HG03135 (cell line): ENCODE measurements at regions not wholly inside any gene's neighbourhood (a gene's known extent, or its start where the extent isn't known, plus 50 kb on each side); places are given as distances from the start of the nearest gene placed in this dataset.
"Not testable (repeated sequence)": the region's sequence is repeated elsewhere in the genome, so short reads cannot be mapped to it uniquely, and the experiment has no call there.

Source experiments
- ATAC-seq: cut with Tn5 transposase; IDR thresholded peaks from one replicate; pipeline ENCODE4 v1.9.1; 2021; ENCODE audit warnings: mild to moderate bottlenecking, moderate library complexity; ENCODE audit not compliant: unreplicated experiment

GRCh38 chrX:63285375-63285774 is 65.8 kb downstream of the SPIN4 start:
- no peak for ATAC-seq

- ATAC-seq, result no peak
Observed at GRCh38 chrX:63284659-63285058, 66.5 kb downstream of the SPIN4 start.

DNA sequence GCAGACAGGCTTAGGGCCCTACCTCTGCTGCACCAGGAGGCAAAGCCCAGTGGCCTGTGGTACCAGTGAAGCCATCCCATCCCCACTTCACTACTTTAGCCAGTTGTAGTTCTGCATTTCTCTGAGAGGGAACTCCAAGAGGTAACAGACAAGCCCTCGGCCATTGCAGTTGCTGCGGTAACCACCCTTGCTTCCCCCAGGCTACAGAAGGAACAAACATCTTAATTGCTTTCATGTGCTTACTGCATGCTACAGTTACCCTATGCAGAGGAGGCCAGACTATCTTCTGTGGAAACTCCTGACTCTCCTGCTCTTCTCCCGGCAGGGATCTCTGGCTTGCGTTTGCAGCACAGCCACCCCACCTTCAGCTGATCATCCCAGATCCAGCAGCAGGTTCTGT is 67.8 kb downstream of the SPIN4 start:
- ATAC-seq, result no peak

GRCh38 chrX:63282828-63283227 is 68.3 kb downstream of the SPIN4 start:
- no peak for ATAC-seq

GRCh38 chrX:63282077-63282476 is 69.1 kb downstream of the SPIN4 start:
- no peak for ATAC-seq

- ATAC-seq, result no peak
Observed at GRCh38 chrX:63281465-63281864, 69.7 kb downstream of the SPIN4 start.

GRCh38 chrX:63277394-63277793 is 73.7 kb downstream of the SPIN4 start:
- ATAC-seq, result not testable (repeated sequence)

GRCh38 chrX:63275127-63275526 is 76.0 kb downstream of the SPIN4 start:
- no peak for ATAC-seq

DNA sequence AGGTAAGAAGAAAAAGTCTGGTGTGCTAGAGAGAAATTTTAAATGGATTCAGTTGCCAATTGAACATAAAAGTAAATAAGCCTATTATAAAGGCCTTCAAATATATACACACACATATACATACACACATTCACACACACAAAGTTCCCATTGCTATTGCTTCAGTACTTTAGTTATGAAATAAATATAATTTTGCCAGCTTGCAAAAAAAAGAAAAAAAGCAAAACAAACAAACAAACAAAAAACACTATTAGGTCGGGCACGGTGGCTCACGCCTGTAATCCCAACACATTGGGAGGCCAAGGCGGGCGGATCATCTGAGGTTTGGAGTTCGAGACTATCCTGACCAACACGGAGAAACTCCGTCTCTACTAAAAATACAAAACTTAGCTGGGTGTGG is 80.3 kb downstream of the SPIN4 start:
- no peak for ATAC-seq

- ATAC-seq, result no peak
Observed at GRCh38 chrX:63258144-63258543, 93.0 kb downstream of the SPIN4 start.

DNA sequence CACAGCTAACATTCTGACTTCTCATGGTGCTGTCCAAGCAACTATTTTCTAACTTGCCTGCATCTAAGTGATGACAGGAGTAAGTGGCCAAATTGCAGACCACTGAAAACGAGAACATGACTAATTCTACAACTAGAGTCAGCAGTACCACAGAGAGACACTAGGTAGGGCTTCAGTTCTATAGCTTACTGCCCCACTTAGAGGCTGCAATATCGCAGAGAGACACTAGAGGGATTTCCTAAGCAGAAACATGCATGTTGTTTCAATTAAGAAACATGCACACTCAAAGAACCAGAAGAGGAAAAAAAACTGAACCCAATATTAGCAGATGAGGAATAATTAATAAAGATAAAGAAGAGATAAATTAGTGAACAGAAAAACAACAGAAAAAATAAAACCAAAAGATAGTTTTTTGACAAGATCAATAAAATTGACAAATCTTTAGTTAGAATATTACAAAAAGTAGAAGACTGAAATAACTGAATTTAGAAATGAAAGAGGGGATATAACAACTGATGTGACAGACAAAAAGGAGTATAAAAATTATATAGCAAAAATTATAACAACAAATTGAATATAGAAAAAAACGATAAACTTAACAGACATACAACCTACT is 100.8 kb downstream of the SPIN4 start:
- peak; percentile 100 for ATAC-seq

GRCh38 chrX:63242689-63243088 is 108.4 kb downstream of the SPIN4 start:
- not testable (repeated sequence) for ATAC-seq

GRCh38 chrX:63235963-63236362 is 115.2 kb downstream of the SPIN4 start:
- ATAC-seq, result not testable (repeated sequence)

GRCh38 chrX:63233013-63233412 is 118.1 kb downstream of the SPIN4 start:
- not testable (repeated sequence) for ATAC-seq

GRCh38 chrX:63218202-63218601 is 132.9 kb downstream of the SPIN4 start:
- not testable (repeated sequence) for ATAC-seq

GRCh38 chrX:63217549-63217948 is 133.6 kb downstream of the SPIN4 start:
- ATAC-seq, result not testable (repeated sequence)

GRCh38 chrX:63209645-63210044 is 141.5 kb downstream of the SPIN4 start:
- not testable (repeated sequence) for ATAC-seq

- ATAC-seq, result not testable (repeated sequence)
Observed at GRCh38 chrX:63209128-63209527, 142.0 kb downstream of the SPIN4 start.

DNA sequence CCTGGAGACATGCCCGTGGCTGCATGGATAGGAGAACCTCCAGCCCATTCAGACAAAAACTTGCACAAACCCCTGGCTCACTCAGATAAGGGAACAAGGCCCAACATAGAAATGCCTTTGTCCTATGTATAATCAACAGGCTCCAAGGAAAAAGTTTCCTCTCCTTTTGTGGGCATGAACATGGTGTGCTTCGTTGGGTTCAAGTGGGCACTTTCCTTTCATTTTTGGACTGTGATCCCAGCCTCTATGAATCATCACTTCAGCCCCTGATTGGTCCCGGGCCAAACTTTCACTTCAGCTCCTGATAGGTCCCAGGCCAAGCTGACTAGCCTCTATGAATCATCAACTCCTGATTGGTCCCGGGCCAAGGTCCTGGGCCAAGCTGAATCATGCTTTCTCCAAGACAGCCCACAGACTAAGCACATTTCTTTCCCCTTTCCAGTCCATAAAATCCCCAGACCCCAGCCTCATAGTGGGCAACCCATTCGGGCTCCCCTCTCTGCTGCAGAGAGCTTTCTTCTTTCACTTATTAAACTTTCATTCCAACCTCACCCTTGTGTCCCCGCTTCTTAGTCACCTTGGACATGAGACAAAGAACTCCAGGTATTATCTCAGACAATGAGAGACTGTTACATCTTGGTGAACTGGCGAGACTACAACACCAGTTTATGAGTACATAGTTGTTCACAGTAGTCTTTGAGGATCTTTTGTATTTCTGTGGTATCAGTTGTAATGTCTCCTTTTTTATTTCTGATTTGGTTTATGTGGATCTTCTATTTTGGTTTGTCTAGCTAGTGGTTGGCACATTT is 146.7 kb downstream of the SPIN4 start:
- not testable (repeated sequence) for ATAC-seq

GRCh38 chrX:63201987-63202386 is 149.1 kb downstream of the SPIN4 start:
- ATAC-seq, result not testable (repeated sequence)

GRCh38 chrX:63198693-63199092 is 152.4 kb downstream of the SPIN4 start:
- ATAC-seq, result not testable (repeated sequence)

GRCh38 chrX:63192366-63193041 is 158.6 kb downstream of the SPIN4 start:
- ATAC-seq, result not testable (repeated sequence)
